ENCODE measurements at regions not wholly inside any gene's neighbourhood (a gene's known extent, or its start where the extent isn't known, plus 50 kb on each side); places are given as distances from the start of the nearest gene placed in this dataset.

- TF ChIP-seq CTCF (conservative IDR thresholded peaks at IDR 0.05) (no peak), ZFX (IDR thresholded peaks at IDR 0.05) (no peak)
Observed at GRCh38 chrX:124524852-124525251, 178.5 kb downstream of the SH2D1A start.
